ENCODE measurements at regions not wholly inside any gene's neighbourhood (a gene's known extent, or its start where the extent isn't known, plus 50 kb on each side); places are given as distances from the start of the nearest gene placed in this dataset.

- TF ChIP-seq, protein P1, sequence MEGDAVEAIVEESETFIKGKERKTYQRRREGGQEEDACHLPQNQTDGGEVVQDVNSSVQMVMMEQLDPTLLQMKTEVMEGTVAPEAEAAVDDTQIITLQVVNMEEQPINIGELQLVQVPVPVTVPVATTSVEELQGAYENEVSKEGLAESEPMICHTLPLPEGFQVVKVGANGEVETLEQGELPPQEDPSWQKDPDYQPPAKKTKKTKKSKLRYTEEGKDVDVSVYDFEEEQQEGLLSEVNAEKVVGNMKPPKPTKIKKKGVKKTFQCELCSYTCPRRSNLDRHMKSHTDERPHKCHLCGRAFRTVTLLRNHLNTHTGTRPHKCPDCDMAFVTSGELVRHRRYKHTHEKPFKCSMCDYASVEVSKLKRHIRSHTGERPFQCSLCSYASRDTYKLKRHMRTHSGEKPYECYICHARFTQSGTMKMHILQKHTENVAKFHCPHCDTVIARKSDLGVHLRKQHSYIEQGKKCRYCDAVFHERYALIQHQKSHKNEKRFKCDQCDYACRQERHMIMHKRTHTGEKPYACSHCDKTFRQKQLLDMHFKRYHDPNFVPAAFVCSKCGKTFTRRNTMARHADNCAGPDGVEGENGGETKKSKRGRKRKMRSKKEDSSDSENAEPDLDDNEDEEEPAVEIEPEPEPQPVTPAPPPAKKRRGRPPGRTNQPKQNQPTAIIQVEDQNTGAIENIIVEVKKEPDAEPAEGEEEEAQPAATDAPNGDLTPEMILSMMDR (IDR thresholded peaks at IDR 0.05; ENCODE audit: borderline replicate concordance, extremely low read depth, insufficient read depth) = no peak
These were observed 238.7 kb upstream of the SNX7 start for GRCh38 chr1:98422816-98423215.

GRCh38 chr1:98421085-98421435, 240.5 kb upstream of the SNX7 start:
- Histone ChIP-seq H3K4me1 (ENCODE audit: control insufficient read depth in 2 of 3, insufficient read depth in 2 of 3, low read depth in 1 of 3, low read length in 3 of 3) (no peaks in the 10 kb centered on the region), H3K4me3 (ENCODE audit: low read length in 3 of 3) (no peak overlapping the region), H3K27me3 (ENCODE audit: control insufficient read depth, insufficient read depth, low read length) (no peaks in the 10 kb centered on the region), H3K36me3 (ENCODE audit: control insufficient read depth in 2 of 3, insufficient read depth in 3 of 3, low read length in 3 of 3) (no peaks in the 10 kb centered on the region), H3K9me3 (ENCODE audit: control insufficient read depth in 2 of 3, insufficient read depth in 1 of 3, low read length in 3 of 3) (no peaks in the 10 kb centered on the region), H3K9ac (ENCODE audit: low read length in 3 of 3) (no peak overlapping the region), H3K27ac (ENCODE audit: low read depth in 2 of 2, low read length in 2 of 2) (no peak overlapping the region)
- TF ChIP-seq, protein P1 (IDR thresholded peaks at IDR 0.05; ENCODE audit: borderline replicate concordance, extremely low read depth, insufficient read depth) = no peak
- no peak for FAIRE-seq
- no peak for DNase-seq
- intact Hi-C loops (cut with DNase I) = no loop called here

More at GRCh38 chr1:98422816-98423215, 238.7 kb upstream of the SNX7 start:
- intact Hi-C loops (cut with DNase I) = no loop called here
- no peak overlapping the region for H3K9ac ChIP-seq (ENCODE audit: low read length in 3 of 3)
- no peak for FAIRE-seq
- H3K4me3 ChIP-seq (ENCODE audit: low read length in 3 of 3) = no peak overlapping the region
- no peaks in the 10 kb centered on the region for H3K4me1 ChIP-seq (ENCODE audit: control insufficient read depth in 2 of 3, insufficient read depth in 2 of 3, low read depth in 1 of 3, low read length in 3 of 3)
- no peaks in the 10 kb centered on the region for H3K36me3 ChIP-seq (ENCODE audit: control insufficient read depth in 2 of 3, insufficient read depth in 3 of 3, low read length in 3 of 3)
- no peak for DNase-seq
- no peak overlapping the region for H3K27ac ChIP-seq (ENCODE audit: low read depth in 2 of 2, low read length in 2 of 2)
- no peaks in the 10 kb centered on the region for H3K27me3 ChIP-seq (ENCODE audit: control insufficient read depth, insufficient read depth, low read length)
- H3K9me3 ChIP-seq (ENCODE audit: control insufficient read depth in 2 of 3, insufficient read depth in 1 of 3, low read length in 3 of 3) = no peaks in the 10 kb centered on the region

DNA sequence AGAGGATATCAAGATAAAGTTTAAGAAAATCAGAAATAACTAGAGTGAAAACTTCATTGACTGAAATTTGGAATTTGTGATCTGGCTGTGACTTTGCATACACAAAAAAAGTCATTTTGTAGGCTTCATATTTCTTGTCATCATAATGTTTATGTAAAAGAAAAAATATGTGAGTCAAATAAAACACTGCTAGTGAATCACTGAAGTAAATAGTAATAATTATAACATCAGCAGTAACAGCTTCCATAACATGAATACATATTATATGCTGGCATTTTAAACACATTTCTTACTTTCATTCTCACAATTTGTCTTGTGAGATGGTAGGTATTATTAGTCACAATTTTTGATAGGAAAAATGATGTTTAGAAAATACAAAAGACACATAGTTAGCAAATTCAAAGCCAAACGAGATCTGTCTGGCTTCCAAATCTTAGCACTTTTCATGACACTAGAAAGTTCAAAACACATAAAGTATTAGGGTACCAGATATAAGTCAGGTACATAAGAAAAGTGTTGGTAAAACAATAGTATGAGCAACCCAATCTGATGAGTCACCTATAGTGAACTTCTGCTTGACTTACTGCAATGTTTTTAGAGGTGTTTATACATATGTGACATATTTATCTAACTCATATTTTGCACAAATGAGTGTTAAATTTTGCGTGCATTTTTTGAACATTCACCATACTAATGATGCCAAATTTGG, 241.0 kb upstream of the SNX7 start:
- DNase-seq (no peak), FAIRE-seq (no peak)
- TF ChIP-seq, protein P1 (IDR thresholded peaks at IDR 0.05; ENCODE audit: borderline replicate concordance, extremely low read depth, insufficient read depth) = no peak
- intact Hi-C loops (cut with DNase I) = no loop called here
- no peaks in the 10 kb centered on the region for H3K27me3 ChIP-seq (ENCODE audit: control insufficient read depth, insufficient read depth, low read length)
- no peak overlapping the region for H3K27ac ChIP-seq (ENCODE audit: low read depth in 2 of 2, low read length in 2 of 2)
- H3K9me3 ChIP-seq (ENCODE audit: control insufficient read depth in 2 of 3, insufficient read depth in 1 of 3, low read length in 3 of 3) = no peaks in the 10 kb centered on the region
- H3K36me3 ChIP-seq (ENCODE audit: control insufficient read depth in 2 of 3, insufficient read depth in 3 of 3, low read length in 3 of 3) = no peaks in the 10 kb centered on the region
- H3K4me3 ChIP-seq (ENCODE audit: low read length in 3 of 3) = no peak overlapping the region
- H3K4me1 ChIP-seq (ENCODE audit: control insufficient read depth in 2 of 3, insufficient read depth in 2 of 3, low read depth in 1 of 3, low read length in 3 of 3) = no peaks in the 10 kb centered on the region
- no peak overlapping the region for H3K9ac ChIP-seq (ENCODE audit: low read length in 3 of 3)

DNA sequence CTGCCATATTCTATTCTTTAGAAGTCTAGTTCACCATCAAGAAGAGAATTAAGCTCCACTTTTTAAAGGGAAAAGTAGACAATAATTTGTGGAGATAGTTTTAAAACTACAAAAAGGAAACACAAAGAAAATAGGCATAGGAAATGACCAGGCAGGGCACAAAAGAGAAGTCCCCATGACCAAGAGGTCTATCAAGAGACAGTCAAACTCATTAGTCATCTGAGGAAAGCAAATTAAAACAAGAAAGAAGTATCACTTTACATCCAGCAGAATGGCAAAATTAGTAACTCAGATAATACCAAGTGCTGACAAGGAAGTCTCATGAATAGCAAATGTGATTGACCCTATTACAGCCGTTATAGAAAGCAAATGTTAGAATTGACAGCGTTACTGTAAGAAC, 243.7 kb upstream of the SNX7 start:
- FAIRE-seq (no peak), DNase-seq (no peak)
- Histone ChIP-seq H3K4me1 (ENCODE audit: control insufficient read depth in 2 of 3, insufficient read depth in 2 of 3, low read depth in 1 of 3, low read length in 3 of 3) (no peaks in the 10 kb centered on the region), H3K9ac (ENCODE audit: low read length in 3 of 3) (no peak overlapping the region), H3K4me3 (ENCODE audit: low read length in 3 of 3) (no peak overlapping the region), H3K27me3 (ENCODE audit: control insufficient read depth, insufficient read depth, low read length) (no peaks in the 10 kb centered on the region), H3K27ac (ENCODE audit: low read depth in 2 of 2, low read length in 2 of 2) (no peak overlapping the region), H3K36me3 (ENCODE audit: control insufficient read depth in 2 of 3, insufficient read depth in 3 of 3, low read length in 3 of 3) (no peaks in the 10 kb centered on the region), H3K9me3 (ENCODE audit: control insufficient read depth in 2 of 3, insufficient read depth in 1 of 3, low read length in 3 of 3) (peaks cover 0 to 6% (median 0%) of the 10 kb centered on the region in 3 donors)
- intact Hi-C loops (cut with DNase I) = no loop called here
- TF ChIP-seq, protein P1 (IDR thresholded peaks at IDR 0.05; ENCODE audit: borderline replicate concordance, extremely low read depth, insufficient read depth) = no peak

Measured in kidney (tissue), 13 donors.